ENCODE measurements at regions not wholly inside any gene's neighbourhood (a gene's known extent, or its start where the extent isn't known, plus 50 kb on each side); places are given as distances from the start of the nearest gene placed in this dataset.
"Not testable (repeated sequence)": the region's sequence is repeated elsewhere in the genome, so short reads cannot be mapped to it uniquely, and the experiment has no call there.

DNA sequence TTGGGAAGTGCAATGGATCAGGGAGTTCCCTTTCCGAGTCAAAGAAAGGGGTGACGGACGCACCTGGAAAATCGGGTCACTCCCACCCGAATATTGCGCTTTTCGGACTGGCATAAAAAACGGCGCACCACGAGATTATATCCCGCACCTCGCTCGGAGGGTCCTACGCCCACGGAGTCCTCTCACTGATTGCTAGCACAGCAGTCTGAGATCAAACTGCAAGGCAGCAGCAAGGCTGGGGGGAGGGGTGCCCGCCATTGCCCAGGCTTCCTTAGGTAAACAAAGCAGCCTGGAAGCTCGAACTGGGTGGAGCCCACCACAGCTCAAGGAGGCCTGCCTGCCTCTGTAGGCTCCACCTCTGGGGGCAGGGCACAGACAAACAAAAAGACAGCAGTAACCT is 58.6 kb upstream of the FAM241A start:
- TF ChIP-seq, protein P1, sequence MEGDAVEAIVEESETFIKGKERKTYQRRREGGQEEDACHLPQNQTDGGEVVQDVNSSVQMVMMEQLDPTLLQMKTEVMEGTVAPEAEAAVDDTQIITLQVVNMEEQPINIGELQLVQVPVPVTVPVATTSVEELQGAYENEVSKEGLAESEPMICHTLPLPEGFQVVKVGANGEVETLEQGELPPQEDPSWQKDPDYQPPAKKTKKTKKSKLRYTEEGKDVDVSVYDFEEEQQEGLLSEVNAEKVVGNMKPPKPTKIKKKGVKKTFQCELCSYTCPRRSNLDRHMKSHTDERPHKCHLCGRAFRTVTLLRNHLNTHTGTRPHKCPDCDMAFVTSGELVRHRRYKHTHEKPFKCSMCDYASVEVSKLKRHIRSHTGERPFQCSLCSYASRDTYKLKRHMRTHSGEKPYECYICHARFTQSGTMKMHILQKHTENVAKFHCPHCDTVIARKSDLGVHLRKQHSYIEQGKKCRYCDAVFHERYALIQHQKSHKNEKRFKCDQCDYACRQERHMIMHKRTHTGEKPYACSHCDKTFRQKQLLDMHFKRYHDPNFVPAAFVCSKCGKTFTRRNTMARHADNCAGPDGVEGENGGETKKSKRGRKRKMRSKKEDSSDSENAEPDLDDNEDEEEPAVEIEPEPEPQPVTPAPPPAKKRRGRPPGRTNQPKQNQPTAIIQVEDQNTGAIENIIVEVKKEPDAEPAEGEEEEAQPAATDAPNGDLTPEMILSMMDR (IDR thresholded peaks at IDR 0.05): not testable (repeated sequence)
- not testable (repeated sequence) for TF ChIP-seq EZH2 (IDR thresholded peaks at IDR 0.05; ENCODE audit: borderline replicate concordance, insufficient read depth, low read depth, low read length, poor library complexity, severe bottlenecking)

Measured in B cell (primary cell).